CD14-positive monocyte (primary cell): ENCODE measurements at regions not wholly inside any gene's neighbourhood (a gene's known extent, or its start where the extent isn't known, plus 50 kb on each side); places are given as distances from the start of the nearest gene placed in this dataset.

Experiments used
- DNase-seq, 3 donors: peaks; one replicate each; pipeline ENCODE4 v3.0.0-alpha.2; 2011 to 2022
- H2AFZ ChIP-seq: 2 replicates; pipeline ENCODE4 v1.6.0; 2012; ENCODE audit warnings: mild to moderate bottlenecking, low read depth, low read length, inconsistent platforms; ENCODE audit not compliant: insufficient read depth, poor library complexity, severe bottlenecking
- H3K27ac ChIP-seq, 2 donors: 1 replicate in 1 of 2; 2 replicates in 1 of 2; pipeline ENCODE4 v1.5.1; 2012 to 2013; ENCODE audit warnings: low read length in 2 of 2, control low read depth in 1 of 2, inconsistent platforms in 1 of 2, low read depth in 1 of 2, mild to moderate bottlenecking in 1 of 2
- H3K27me3 ChIP-seq, 2 donors: one replicate each; pipeline versions ENCODE4 v1.6.0 to v1.6.1; 2011 to 2013; ENCODE audit warnings: low read length in 2 of 2; ENCODE audit not compliant: control insufficient read depth in 2 of 2, insufficient read depth in 2 of 2
- H3K36me3 ChIP-seq, 2 donors: replicated peaks in 1 of 2; 1 replicate in 1 of 2; 2 replicates in 1 of 2; pipeline versions ENCODE4 v1.5.1 to v1.6.1; 2012 to 2013; ENCODE audit warnings: low read length in 2 of 2, control low read depth in 1 of 2, inconsistent platforms in 1 of 2, mild to moderate bottlenecking in 1 of 2; ENCODE audit not compliant: insufficient read depth in 2 of 2, control insufficient read depth in 1 of 2
- H3K4me1 ChIP-seq, 2 donors: 1 replicate in 1 of 2; 2 replicates in 1 of 2; pipeline versions ENCODE4 v1.5.1 to v1.6.1; 2012 to 2013; ENCODE audit warnings: low read length in 2 of 2, control low read depth in 1 of 2, inconsistent platforms in 1 of 2, mild to moderate bottlenecking in 1 of 2, moderate library complexity in 1 of 2; ENCODE audit not compliant: insufficient read depth in 2 of 2, control insufficient read depth in 1 of 2
- H3K4me2 ChIP-seq: replicated peaks from 2 replicates; pipeline ENCODE3; 2012; ENCODE audit warnings: low read length, moderate library complexity, mild to moderate bottlenecking; ENCODE audit not compliant: poor library complexity, severe bottlenecking; ENCODE audit errors: extremely low read depth
- H3K4me3 ChIP-seq, 3 experiments: fragments of 200-600 bp in 1 of 3; sonication (generic) in 1 of 3; replicated peaks in 1 of 3; 1 replicate in 2 of 3; 2 replicates in 1 of 3; pipeline ENCODE4 v1.5.1; 2011 to 2013; ENCODE audit warnings: low read length in 3 of 3, mild to moderate bottlenecking in 3 of 3, control low read depth in 2 of 3, low read depth in 2 of 3, inconsistent platforms in 1 of 3, moderate library complexity in 1 of 3
- H3K79me2 ChIP-seq: 2 replicates; pipeline ENCODE4 v1.6.0; 2012; ENCODE audit warnings: mild to moderate bottlenecking, control low read depth, inconsistent platforms, low read length, moderate library complexity; ENCODE audit not compliant: insufficient read depth
- H3K9ac ChIP-seq: 2 replicates; pipeline ENCODE4 v1.6.0; 2017; ENCODE audit warnings: low read length, mild to moderate bottlenecking; ENCODE audit not compliant: insufficient read depth, poor library complexity, severe bottlenecking
- H3K9me3 ChIP-seq, 2 donors: replicated peaks in 1 of 2; 1 replicate in 1 of 2; 2 replicates in 1 of 2; pipeline versions ENCODE4 v1.5.1 to v1.6.1; 2012 to 2013; ENCODE audit warnings: low read length in 2 of 2, control low read depth in 1 of 2; ENCODE audit not compliant: control insufficient read depth in 1 of 2, insufficient read depth in 1 of 2
- H4K20me1 ChIP-seq: 2 replicates; pipeline ENCODE4 v1.6.0; 2012; ENCODE audit warnings: mild to moderate bottlenecking, low read length, control low read depth, moderate library complexity; ENCODE audit not compliant: insufficient read depth
- H3K27ac Mint-ChIP-seq, 7 donors: one replicate each; pipeline ENCODE4 v1.8.0; 2020; ENCODE audit warnings: mild to moderate bottlenecking in 7 of 7, mixed read lengths in 7 of 7, moderate library complexity in 6 of 7, inconsistent platforms in 2 of 7
- H3K27me3 Mint-ChIP-seq, 3 donors: one replicate each; pipeline ENCODE4 v1.8.0; 2021 to 2022; ENCODE audit warnings: low read depth in 3 of 3, mild to moderate bottlenecking in 3 of 3, mixed read lengths in 3 of 3, moderate library complexity in 3 of 3, inconsistent platforms in 1 of 3
- H3K36me3 Mint-ChIP-seq, 2 donors: one replicate each; pipeline ENCODE4 v1.8.0; 2020; ENCODE audit warnings: mixed read lengths in 2 of 2, inconsistent platforms in 1 of 2, mild to moderate bottlenecking in 1 of 2
- H3K4me1 Mint-ChIP-seq: one replicate; pipeline ENCODE4 v1.8.0; 2020; ENCODE audit warnings: mild to moderate bottlenecking, mixed read lengths
- H3K4me3 Mint-ChIP-seq, 2 donors: one replicate each; pipeline ENCODE4 v1.8.0; 2020; ENCODE audit warnings: mild to moderate bottlenecking in 2 of 2, mixed read lengths in 2 of 2, moderate library complexity in 1 of 2
- H3K9me3 Mint-ChIP-seq, 7 donors: one replicate each; pipeline ENCODE4 v1.8.0; 2020 to 2022; ENCODE audit warnings: mixed read lengths in 7 of 7, mild to moderate bottlenecking in 6 of 7, moderate library complexity in 6 of 7, inconsistent platforms in 2 of 7
- CTCF ChIP-seq: fragments of 200-600 bp; IDR thresholded peaks from one replicate; pipeline ENCODE4 v1.8.0; 2022; ENCODE audit warnings: antibody characterized with exemption, mild to moderate bottlenecking
- WGBS: methylation state at CpG from one replicate; pipeline ENCODE4 v1.1.5; 2013; ENCODE audit warnings: missing lambda C conversion rate; ENCODE audit not compliant: insufficient coverage; 5-methylcytosine and 5-hydroxymethylcytosine counted together
- intact Hi-C, 2 donors: fragments of 100-400 bp; cut with micrococcal nuclease; formaldehyde crosslinking; loops; one replicate each; pipeline versions ENCODE4 v1.15.0 to v1.15.1; 2023

- Histone ChIP-seq H3K9ac (no peak overlapping the region), H3K79me2 (no peaks in the 10 kb centered on the region), H3K4me1 (no peaks in the 10 kb centered on the region), H2AFZ (no peak overlapping the region), H3K27me3 (no peaks in the 10 kb centered on the region), H3K4me2 (no peak overlapping the region), H3K27ac (no peak overlapping the region), H3K4me3 (no peak overlapping the region), H3K9me3 (no peaks in the 10 kb centered on the region), H4K20me1 (no peaks in the 10 kb centered on the region), H3K36me3 (no peaks in the 10 kb centered on the region)
- Mint-ChIP-seq H3K4me3 (no peak overlapping the region), H3K27me3 (no peaks in the 10 kb centered on the region), H3K9me3 (peaks cover 0 to 4% (median 0%) of the 10 kb centered on the region in 7 donors), H3K4me1 (no peaks in the 10 kb centered on the region), H3K36me3 (no peaks in the 10 kb centered on the region), H3K27ac (no peak overlapping the region)
- 20% methylated on average over 2 of the region's 4 CpGs for WGBS
- no peak for DNase-seq
- intact Hi-C loops = no loop called here
- no peak for TF ChIP-seq CTCF
Observed at GRCh38 chr4:85381968-85382367, 93.0 kb upstream of the ARHGAP24 start.

GRCh38 chr4:85391071-85391470 lies 83.9 kb upstream of the ARHGAP24 start:
- intact Hi-C loops = no loop called here

More at GRCh38 chr4:85391071-85391470, 83.9 kb upstream of the ARHGAP24 start:
- H2AFZ ChIP-seq = no peak overlapping the region
- Mint-ChIP-seq H3K36me3 (no peaks in the 10 kb centered on the region), H3K9me3 (peaks cover 0 to 6% (median 0%) of the 10 kb centered on the region in 7 donors), H3K4me1 (no peaks in the 10 kb centered on the region), H3K27ac (no peak overlapping the region), H3K27me3 (peaks cover 0 to 3% (median 0%) of the 10 kb centered on the region in 3 donors), H3K4me3 (no peak overlapping the region)
- no peaks in the 10 kb centered on the region for H4K20me1 ChIP-seq
- no peak overlapping the region for H3K9ac ChIP-seq
- DNase-seq = no peak
- H3K4me1 ChIP-seq = no peaks in the 10 kb centered on the region
- H3K27ac ChIP-seq = no peak overlapping the region
- no peak overlapping the region for H3K4me3 ChIP-seq
- no peaks in the 10 kb centered on the region for H3K9me3 ChIP-seq
- H3K4me2 ChIP-seq = no peak overlapping the region
- no peak for TF ChIP-seq CTCF
- no peaks in the 10 kb centered on the region for H3K27me3 ChIP-seq
- H3K79me2 ChIP-seq = no peaks in the 10 kb centered on the region
- WGBS = no CpG with 5 or more reads among the region's 1 CpG
- no peaks in the 10 kb centered on the region for H3K36me3 ChIP-seq
